ENCODE measurements at regions not wholly inside any gene's neighbourhood (a gene's known extent, or its start where the extent isn't known, plus 50 kb on each side); places are given as distances from the start of the nearest gene placed in this dataset.
"Not testable (repeated sequence)": the region's sequence is repeated elsewhere in the genome, so short reads cannot be mapped to it uniquely, and the experiment has no call there.

DNA sequence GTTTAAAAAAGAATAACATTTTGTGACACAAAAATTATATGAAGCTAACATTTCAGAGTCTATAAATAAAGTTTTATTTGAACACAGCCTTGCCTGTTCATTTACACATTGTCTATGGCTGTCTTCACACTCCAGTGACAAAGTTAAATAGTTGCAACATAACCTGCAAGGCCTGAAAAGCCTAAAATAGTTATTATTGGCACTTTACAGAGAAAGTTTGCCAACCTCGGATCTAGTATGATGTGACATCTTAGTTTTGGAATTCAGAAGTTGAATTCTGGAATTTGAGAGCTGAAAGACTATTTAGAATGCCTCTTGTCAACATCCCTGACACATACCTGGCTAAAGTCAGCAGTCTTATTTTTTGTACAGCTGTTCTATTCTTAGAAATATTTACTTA lies 68.3 kb downstream of the DYRK2 start:
- no peak for DNase-seq (ENCODE audit: low spot score)

DNA sequence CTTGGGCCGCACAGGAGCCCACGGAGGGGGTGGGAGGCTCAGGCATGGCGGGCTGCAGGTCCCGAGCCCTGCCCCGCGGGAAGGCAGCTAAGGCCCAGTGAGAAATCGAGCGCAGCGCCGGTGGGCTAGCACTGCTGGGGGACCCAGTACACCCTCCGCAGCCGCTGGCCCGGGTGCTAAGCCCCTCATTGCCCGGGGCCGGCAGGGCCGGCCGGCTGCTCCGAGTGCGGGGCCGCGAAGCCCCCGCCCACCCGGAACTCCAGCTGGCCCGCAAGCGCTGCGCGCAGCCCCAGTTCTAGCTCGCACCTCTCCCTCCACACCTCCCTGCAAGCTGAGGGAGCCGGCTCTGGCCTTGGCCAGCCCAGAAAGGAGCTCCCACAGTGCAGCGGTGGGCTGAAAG lies 70.8 kb downstream of the DYRK2 start:
- DNase-seq (ENCODE audit: low spot score) = not testable (repeated sequence)

- DNase-seq (ENCODE audit: low spot score) = no peak
These were observed 71.9 kb downstream of the DYRK2 start for GRCh38 chr12:67720351-67720856.

DNA sequence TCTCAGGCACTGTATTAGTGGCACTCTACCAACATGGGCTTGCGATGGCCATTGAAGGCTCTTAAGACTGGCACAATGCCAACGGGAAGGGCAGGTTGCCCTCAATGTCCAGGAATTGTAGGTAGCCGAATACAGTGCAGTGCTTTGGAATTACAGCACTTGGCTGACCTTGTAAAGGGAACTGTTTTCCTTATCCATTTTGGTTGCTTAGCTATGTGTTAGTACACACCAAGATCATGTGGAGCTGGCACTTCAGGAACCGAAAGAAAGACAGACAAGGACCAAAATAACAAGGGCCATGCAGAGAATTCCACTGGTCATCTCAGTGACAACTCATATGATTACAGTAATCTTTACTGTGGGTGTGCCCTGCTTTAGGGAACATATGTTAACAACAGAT lies 72.7 kb downstream of the DYRK2 start:
- no peak for DNase-seq (ENCODE audit: low spot score)

- DNase-seq (ENCODE audit: low spot score) = no peak
These were observed 73.8 kb downstream of the DYRK2 start for GRCh38 chr12:67722296-67722695.

DNA sequence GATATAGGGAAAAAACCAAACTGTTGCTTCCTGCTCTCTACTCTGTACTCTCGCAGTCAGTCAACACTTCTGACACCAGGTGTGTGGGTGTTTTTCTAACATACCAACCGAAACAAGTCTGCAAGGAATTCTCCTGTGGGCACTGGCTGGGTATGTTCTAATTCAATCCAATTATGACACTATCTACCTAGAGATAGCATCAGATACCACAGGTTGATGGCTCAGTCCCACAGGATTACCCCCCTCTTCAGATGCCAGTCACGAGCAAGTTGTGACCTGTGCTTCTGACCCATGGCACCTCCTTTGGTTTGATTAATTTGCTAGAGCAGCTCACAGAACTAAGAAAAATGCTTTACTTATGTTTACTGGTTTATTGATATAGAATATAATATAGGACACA lies 78.3 kb downstream of the DYRK2 start:
- no peak for DNase-seq (ENCODE audit: low spot score)

- DNase-seq (ENCODE audit: low spot score) = no peak
These were observed 79.4 kb downstream of the DYRK2 start for GRCh38 chr12:67727702-67728666.

GRCh38 chr12:67732857-67733256 lies 84.3 kb downstream of the DYRK2 start:
- DNase-seq (ENCODE audit: low spot score) = no peak

- DNase-seq (ENCODE audit: low spot score) = no peak
These were observed 87.3 kb downstream of the DYRK2 start for GRCh38 chr12:67735868-67736267.

- no peak for DNase-seq (ENCODE audit: low spot score)
These were observed 92.2 kb downstream of the DYRK2 start for GRCh38 chr12:67740711-67741110.

DNA sequence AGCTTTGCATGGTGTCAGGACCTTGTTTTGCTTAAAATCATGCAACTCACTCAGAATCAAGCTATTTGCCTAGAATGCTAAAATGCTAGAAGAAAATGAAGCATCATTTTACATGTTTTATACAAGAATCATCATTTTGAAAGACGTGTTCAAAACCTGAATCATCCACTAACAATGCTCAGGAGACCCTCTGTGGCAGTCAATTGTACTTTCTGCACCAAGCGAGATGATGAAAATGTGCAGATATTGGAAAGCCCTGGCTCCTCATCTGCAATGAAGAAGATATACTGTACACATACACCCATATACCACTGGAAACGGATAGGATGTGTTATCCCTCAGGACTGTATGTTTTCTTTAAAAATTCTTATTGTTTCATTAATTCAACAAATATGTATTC lies 92.7 kb downstream of the DYRK2 start:
- DNase-seq (ENCODE audit: low spot score) = no peak

DNA sequence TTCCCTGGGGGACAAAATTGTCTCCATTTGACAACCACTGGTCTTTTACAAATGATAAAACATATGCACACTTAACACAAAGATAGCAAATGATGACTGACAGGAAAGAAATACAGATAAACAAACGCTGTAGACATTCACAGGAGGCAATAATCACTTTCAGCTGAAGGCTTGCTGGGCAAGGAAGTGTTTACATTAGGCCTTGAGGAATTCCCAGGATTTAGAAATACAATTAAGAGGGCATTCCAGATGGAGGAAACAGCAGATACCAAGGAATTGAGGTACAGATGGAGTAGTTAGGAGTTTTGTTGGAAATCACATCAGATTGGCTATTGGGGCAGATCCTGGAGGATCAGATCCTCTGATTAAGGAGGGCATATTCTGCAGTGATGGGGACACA lies 93.9 kb downstream of the DYRK2 start:
- no peak for DNase-seq (ENCODE audit: low spot score)

DNA sequence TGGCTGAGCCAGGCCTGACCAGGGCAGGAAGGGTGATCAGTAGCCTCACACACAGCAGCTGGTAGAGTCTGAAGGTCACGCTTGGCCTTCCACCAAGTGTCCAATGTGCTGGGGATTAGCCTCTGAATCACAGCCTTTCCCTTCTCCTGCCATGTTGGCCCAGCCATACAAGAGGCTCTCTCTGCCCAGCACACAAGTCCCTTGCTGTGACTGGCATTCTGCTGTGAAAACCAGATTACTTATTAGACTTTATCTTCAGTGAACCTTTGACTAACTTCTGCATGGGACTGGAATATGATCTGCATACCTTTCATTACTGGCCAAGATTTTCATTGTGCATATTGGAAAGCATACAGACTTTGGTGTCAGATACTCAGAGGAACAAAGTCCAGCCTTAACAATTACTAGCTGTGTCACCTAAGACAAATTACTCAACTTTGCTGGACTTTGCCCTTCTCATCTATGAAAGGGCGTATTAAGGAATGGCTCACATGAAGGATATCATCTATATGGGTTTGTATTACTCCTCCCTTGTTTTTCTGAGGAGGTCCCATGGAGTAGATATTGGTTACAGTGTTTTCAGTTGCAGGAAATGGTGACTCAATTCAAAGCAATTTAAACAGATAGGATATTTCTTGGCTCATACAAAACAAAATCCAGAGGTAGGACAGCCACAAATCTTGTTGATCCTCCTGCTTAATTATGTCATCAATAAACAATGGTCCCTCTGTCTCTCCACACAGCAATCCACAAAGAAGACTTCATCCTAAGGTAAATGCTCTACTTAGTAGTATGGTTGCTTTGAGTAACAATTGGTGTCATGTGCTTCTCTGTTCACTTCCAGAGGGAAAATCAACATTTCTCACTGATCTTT lies 99.6 kb downstream of the DYRK2 start:
- peak; percentile 79 for DNase-seq (ENCODE audit: low spot score)

GRCh38 chr12:67748743-67749040 lies 100.1 kb downstream of the DYRK2 start:
- DNase-seq (ENCODE audit: low spot score) = no peak

GRCh38 chr12:67750513-67751183 lies 102.1 kb downstream of the DYRK2 start:
- DNase-seq (ENCODE audit: low spot score) = no peak

GRCh38 chr12:67751381-67751928 lies 102.9 kb downstream of the DYRK2 start:
- DNase-seq (ENCODE audit: low spot score) = no peak

GRCh38 chr12:67752226-67752732 lies 103.7 kb downstream of the DYRK2 start:
- DNase-seq (ENCODE audit: low spot score) = no peak

GRCh38 chr12:67754933-67755697 lies 106.6 kb downstream of the DYRK2 start:
- no peak for DNase-seq (ENCODE audit: low spot score)

GRCh38 chr12:67757651-67758050 lies 109.1 kb downstream of the DYRK2 start:
- no peak for DNase-seq (ENCODE audit: low spot score)

DNA sequence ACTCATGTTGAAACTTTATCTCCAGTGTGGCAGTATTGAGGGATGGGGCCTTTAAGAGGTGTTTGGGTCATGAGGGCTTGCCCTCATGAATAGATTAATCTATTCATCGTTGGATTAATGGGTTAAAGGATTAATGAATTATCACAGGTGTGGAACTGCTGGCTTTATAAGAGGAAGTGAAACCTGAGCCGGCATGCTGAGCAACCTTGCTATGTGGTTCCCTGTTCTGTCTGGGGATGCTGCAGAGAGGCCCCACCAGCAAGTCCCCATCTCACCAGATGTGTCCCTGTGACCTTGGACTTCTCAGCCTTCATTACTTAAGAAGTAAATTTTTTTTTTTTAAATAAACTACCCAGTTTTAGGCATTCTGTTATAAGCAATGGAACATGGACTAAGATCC lies 109.6 kb downstream of the DYRK2 start:
- no peak for DNase-seq (ENCODE audit: low spot score)

- DNase-seq (ENCODE audit: low spot score) = no peak
These were observed 110.0 kb downstream of the DYRK2 start for GRCh38 chr12:67758521-67758920.
